ENCODE measurements at regions not wholly inside any gene's neighbourhood (a gene's known extent, or its start where the extent isn't known, plus 50 kb on each side); places are given as distances from the start of the nearest gene placed in this dataset.

DNA sequence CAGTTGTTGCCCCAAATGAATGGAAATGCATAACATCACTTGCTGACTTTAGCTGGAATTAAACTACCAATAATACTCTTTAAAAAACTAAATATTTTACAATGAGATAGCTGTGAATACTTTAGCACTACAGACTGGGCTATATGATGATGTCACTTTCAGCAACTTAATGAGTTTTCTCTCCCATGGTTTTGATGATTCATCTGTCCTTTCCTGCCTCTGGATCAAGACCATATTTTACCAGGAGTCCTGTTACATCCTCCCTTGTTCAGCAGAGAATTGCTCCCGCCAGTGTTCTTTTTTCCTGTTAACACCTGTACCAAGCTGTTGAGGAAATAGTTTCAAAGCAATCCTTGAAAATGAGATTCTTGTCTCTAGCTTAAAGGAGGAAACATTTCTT is 543.0 kb downstream of the SPRY1 start:
- no peak for DNase-seq (ENCODE audit: low spot score)

GRCh38 chr4:123940604-123941003 is 544.0 kb downstream of the SPRY1 start:
- DNase-seq (ENCODE audit: low spot score): no peak

DNA sequence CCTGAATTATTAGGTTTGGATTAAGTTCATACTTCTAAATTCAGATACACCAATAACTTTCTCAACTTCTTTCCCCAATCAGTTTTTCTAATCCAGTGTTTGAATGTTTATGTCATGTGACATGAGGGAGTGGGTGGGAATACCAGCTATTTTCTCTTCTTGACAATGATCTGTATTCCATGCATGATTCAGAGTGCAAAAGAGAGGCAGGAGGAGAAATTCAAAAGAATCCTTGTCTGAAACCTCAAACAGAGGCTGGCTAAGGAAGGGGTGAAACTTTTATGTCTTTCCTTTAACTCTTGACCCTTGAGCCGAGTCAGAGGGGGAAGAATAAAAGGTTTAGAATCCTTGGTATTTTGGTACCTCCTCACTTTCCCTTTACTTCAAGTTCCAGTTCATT is 544.7 kb downstream of the SPRY1 start:
- DNase-seq (ENCODE audit: low spot score): no peak

DNA sequence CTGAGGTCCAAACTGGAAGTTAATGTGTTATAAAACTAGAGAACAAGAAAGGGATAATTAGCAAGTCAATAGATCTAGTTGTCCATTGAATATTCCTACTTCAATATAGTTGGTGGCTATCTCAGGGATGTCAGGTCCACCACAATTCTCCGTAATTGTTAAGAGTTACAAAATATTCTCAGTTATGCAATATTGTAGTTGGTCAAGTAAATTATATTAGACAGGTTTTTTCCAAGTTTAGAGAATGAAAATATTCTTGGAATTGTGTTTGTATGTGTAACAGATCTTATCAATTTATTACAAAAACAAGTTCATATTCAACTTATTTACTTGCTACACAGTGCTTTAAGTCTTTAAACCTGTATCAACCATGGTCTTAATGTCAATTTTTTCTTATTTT is 547.4 kb downstream of the SPRY1 start:
- no peak for DNase-seq (ENCODE audit: low spot score)

- no peak for DNase-seq (ENCODE audit: low spot score)
These were observed 548.7 kb downstream of the SPRY1 start for GRCh38 chr4:123945301-123945700.

DNA sequence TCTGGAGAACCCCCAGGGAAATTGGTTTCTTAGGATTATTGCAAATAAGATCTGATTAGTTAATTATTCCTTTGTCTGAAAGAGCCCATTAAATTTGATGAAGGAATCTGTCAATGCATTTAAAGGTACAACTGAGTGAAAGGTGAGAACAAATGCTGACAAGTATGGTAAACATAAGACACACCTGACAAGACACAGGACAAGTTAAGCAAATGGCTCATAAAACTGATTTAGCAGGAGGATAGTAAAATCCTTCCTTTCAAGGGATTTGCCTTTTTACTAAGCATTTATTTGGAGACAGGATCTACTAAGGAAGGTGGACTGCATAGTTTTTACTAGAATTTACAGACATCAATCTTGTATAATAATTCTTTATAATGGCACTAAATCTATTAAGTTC is 553.9 kb downstream of the SPRY1 start:
- DNase-seq (ENCODE audit: low spot score): no peak

DNA sequence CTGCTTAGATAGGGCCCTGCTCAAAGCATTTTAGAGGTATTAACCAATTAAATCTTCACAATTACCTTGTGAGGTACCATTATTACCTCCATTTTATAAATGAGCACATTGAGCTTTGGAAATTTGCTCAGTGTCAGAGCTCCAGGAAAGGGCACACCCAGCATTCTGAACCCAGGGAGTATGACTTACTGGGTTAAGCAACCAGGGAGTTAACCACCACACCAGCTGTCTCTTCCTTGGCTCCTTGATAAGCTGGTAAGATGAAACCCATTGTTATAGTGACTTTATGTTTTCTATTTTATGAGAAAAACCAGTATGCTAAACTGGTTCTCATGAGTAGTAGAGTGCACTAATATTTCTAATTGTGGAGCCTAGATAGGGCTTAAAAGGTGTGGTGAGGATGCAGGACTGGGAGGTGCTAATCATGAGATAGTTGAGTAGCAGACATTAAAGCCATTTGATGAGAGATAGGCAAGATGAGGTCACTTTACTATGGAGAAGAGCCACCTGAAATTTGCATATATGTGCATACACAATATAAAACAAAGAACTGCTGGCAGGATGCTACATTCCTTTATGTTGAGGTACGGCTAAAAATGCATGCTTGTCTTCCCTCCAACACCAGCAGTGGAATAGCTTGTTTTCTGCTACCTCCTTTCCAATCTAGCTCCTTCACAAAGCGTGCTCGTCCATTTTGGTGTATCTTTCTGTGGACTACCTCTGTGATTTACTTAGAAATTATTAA is 556.1 kb downstream of the SPRY1 start:
- no peak for DNase-seq (ENCODE audit: low spot score)

GRCh38 chr4:123953566-123953965 is 557.0 kb downstream of the SPRY1 start:
- DNase-seq (ENCODE audit: low spot score): no peak

- no peak for DNase-seq (ENCODE audit: low spot score)
These were observed 557.6 kb downstream of the SPRY1 start for GRCh38 chr4:123954220-123954619.

- no peak for DNase-seq (ENCODE audit: low spot score)
These were observed 558.7 kb downstream of the SPRY1 start for GRCh38 chr4:123955167-123955800.

DNA sequence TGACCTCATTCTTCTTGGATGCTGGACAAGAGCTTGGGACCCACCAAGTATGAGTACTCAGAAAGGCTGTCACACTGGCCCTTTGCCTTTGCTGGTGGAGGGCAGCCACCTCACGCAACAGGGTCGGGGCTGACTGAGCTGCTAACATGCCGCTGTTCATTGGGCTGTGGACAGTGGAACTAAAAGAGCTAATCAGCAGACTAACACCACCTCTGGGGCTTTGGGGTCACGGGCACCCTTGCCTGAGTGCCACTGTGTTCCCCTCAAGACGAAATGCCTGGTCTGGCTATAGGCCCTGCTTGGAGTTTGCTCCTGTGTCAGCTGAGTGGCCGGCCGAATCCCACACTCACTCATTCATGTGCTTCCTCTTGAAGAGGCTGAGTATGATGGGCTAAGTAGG is 559.6 kb downstream of the SPRY1 start:
- DNase-seq (ENCODE audit: low spot score): no peak

- no peak for DNase-seq (ENCODE audit: low spot score)
These were observed 570.6 kb downstream of the SPRY1 start for GRCh38 chr4:123966990-123967769.

DNA sequence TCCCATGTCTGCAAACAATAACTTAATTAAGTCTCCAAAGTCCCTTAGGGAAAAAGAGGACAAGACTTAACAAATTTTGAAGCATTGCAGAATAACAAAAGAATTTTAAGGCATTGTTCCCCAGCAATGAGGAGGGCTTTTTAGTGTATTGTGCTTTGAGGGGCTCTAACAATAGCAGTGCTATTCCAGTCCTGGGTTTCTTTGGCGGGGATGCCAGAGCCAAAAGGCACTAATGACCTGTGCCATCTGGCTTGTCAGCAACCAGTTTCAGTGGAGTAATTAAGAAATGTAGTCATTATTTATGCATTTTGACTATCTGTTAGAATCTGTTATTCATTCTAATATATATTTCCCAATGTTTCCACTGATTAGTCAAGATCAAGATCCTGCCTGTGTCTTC is 575.4 kb downstream of the SPRY1 start:
- DNase-seq (ENCODE audit: low spot score): no peak

DNA sequence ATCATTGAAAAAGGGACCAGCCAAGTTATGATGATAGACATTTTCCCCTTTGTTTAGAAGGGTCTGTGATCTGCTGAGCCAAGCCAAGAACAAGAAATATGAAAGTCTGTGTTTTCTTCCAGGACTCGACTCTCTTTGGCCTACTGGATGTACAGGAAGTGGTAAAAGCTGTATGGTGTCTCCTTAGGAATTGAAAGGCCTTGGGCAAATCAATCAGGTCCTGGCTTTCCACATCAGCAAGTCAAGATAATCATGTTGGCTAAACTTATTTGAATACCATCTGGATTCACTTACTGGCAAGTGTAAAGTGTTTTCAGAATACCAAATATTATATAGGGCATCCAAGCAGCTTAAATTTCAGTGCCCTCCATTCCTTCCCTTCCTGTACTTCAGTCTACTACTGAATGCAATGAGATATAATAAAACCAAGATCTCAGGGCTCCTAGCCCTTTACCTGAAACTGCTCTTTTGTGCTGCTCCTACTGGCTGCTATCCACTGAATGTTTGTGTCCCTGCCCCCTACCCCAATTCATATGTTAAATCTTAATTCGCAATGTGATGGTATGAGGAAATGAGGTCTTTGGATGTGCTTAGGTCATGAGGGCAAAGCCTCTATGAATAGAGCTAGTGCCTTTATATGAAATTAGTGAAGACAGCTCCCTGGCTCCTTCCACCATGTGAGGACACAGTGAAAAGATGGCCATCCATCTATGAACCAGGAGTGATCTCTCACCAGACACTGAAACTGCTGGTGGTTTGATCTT is 578.0 kb downstream of the SPRY1 start:
- no peak for DNase-seq (ENCODE audit: low spot score)

GRCh38 chr4:123976285-123976684 is 579.7 kb downstream of the SPRY1 start:
- no peak for DNase-seq (ENCODE audit: low spot score)

- DNase-seq (ENCODE audit: low spot score): no peak
These were observed 580.2 kb downstream of the SPRY1 start for GRCh38 chr4:123976819-123977218.

DNA sequence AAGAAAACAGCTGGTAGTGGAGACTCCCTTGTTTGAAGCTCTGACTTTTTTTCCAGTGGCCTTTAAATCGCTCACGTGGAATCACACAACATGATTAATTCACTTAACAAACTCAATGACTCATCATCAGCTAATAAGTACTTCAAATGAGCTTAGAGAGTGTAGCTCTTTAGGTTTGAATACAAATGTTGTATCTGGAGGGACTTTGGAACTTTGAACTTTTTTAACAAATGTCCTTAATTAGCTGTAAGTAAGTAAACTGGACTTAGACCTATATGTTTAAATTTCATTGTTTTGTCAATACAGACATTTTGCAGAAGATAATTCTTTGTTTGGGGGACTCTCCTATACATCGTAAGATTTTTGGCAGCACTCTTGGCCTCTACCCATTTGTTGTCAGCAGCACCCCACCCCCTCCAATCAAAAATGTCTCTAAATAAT is 581.1 kb downstream of the SPRY1 start:
- no peak for DNase-seq (ENCODE audit: low spot score)

GRCh38 chr4:123978637-123979036 is 582.0 kb downstream of the SPRY1 start:
- no peak for DNase-seq (ENCODE audit: low spot score)

- no peak for DNase-seq (ENCODE audit: low spot score)
These were observed 584.2 kb downstream of the SPRY1 start for GRCh38 chr4:123980736-123981300.

- no peak for DNase-seq (ENCODE audit: low spot score)
These were observed 588.3 kb downstream of the SPRY1 start for GRCh38 chr4:123984886-123985285.

DNA sequence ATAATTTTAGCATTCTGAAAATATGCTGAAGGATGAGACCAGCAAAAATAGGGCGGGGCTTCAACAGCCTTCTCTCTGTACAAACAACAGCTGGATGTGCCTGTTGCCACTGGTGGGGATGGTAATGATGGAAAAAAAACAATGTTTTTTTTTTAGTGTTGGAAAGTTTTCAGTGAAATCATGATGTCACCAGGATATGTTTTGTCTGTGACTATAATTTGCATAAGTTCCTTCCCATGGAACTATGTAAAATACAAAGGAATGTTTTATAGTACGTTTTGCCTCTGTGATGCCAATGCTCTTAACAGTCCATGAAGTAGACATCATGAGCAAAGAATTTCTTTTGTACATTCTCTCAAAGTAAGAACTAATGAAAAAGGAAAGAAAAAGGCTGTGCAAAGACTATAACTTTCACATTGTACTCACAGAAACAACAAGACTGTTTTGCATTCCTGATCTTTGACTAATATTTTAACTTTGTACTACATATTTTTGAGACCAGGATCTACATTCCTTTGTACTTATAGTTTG is 589.7 kb downstream of the SPRY1 start:
- no peak for DNase-seq (ENCODE audit: low spot score)

- DNase-seq (ENCODE audit: low spot score): no peak
These were observed 590.8 kb downstream of the SPRY1 start for GRCh38 chr4:123987408-123987807.
